HL-60 (cell line): ENCODE measurements at regions not wholly inside any gene's neighbourhood (a gene's known extent, or its start where the extent isn't known, plus 50 kb on each side); places are given as distances from the start of the nearest gene placed in this dataset.

Experiments used
- DNase-seq, 2 experiments: peaks; one replicate each; pipeline ENCODE4 v3.0.0-alpha.2; 2010 to 2020; ENCODE audit warnings: low read depth in 1 of 2, low spot score in 1 of 2
- H3K27ac ChIP-seq: fragments of 250-450 bp; sonication (Bioruptor Pico); replicated peaks from 2 replicates; pipeline ENCODE4 v1.5.1; 2020; ENCODE audit warnings: mild to moderate bottlenecking, moderate library complexity
- H3K27me3 ChIP-seq: fragments of 250-450 bp; sonication (Bioruptor Pico); 2 replicates; pipeline ENCODE4 v1.5.1; 2021; ENCODE audit warnings: mild to moderate bottlenecking, moderate library complexity; ENCODE audit not compliant: insufficient read depth, poor library complexity, severe bottlenecking
- H3K4me3 ChIP-seq: replicated peaks from 2 replicates; pipeline ENCODE4 v1.5.1; 2011; ENCODE audit warnings: mild to moderate bottlenecking, control low read depth, low read length; ENCODE audit not compliant: insufficient read depth
- GABPA ChIP-seq: IDR thresholded peaks from 2 replicates; pipeline ENCODE4 v1.6.1; 2012; ENCODE audit warnings: low read depth
- POLR2AphosphoS5 ChIP-seq: IDR thresholded peaks from 2 replicates; pipeline ENCODE4 v1.6.1; 2012; ENCODE audit warnings: low read depth
- SPI1 ChIP-seq: IDR thresholded peaks from 2 replicates; pipeline ENCODE4 v1.6.1; 2012; ENCODE audit warnings: low read depth, mild to moderate bottlenecking, borderline replicate concordance
- TF ChIP-seq, protein P1 (sequence below): IDR thresholded peaks from 2 replicates; pipeline ENCODE4 v1.6.1; 2012; ENCODE audit warnings: low read depth; ENCODE audit not compliant: insufficient replicate concordance
- TF ChIP-seq, protein P2 (sequence below): IDR thresholded peaks from one replicate; pipeline ENCODE4 v1.5.1; 2011; ENCODE audit warnings: low read length, control low read depth, inconsistent platforms; ENCODE audit not compliant: insufficient read depth

DNA sequence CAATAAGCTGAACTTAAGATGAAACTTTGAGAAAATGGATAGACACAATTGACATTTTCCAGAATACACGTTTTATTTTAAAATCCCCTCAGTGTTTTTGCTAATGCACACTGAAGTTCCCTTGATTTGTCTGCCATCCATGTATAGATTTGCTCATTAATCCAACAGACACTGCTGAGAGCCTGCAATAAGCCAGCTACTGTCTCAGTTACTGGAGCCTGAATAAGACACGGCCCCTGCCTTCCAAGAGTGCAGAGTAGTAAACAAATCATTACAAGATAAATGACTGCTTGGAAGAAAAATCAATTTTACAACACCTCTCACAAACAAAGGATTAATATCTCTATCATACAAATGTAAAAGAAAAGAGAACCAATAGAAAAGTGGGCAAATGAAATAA lies 130.1 kb downstream of the TLR5 start:
- no peak for DNase-seq
- H3K27me3 ChIP-seq: peaks cover 2% of the 10 kb centered on the region
- TF ChIP-seq, protein P1, sequence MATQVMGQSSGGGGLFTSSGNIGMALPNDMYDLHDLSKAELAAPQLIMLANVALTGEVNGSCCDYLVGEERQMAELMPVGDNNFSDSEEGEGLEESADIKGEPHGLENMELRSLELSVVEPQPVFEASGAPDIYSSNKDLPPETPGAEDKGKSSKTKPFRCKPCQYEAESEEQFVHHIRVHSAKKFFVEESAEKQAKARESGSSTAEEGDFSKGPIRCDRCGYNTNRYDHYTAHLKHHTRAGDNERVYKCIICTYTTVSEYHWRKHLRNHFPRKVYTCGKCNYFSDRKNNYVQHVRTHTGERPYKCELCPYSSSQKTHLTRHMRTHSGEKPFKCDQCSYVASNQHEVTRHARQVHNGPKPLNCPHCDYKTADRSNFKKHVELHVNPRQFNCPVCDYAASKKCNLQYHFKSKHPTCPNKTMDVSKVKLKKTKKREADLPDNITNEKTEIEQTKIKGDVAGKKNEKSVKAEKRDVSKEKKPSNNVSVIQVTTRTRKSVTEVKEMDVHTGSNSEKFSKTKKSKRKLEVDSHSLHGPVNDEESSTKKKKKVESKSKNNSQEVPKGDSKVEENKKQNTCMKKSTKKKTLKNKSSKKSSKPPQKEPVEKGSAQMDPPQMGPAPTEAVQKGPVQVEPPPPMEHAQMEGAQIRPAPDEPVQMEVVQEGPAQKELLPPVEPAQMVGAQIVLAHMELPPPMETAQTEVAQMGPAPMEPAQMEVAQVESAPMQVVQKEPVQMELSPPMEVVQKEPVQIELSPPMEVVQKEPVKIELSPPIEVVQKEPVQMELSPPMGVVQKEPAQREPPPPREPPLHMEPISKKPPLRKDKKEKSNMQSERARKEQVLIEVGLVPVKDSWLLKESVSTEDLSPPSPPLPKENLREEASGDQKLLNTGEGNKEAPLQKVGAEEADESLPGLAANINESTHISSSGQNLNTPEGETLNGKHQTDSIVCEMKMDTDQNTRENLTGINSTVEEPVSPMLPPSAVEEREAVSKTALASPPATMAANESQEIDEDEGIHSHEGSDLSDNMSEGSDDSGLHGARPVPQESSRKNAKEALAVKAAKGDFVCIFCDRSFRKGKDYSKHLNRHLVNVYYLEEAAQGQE: no peak
- TF ChIP-seq SPI1 (no peak), GABPA (no peak), POLR2AphosphoS5 (no peak)
- TF ChIP-seq, protein P2, sequence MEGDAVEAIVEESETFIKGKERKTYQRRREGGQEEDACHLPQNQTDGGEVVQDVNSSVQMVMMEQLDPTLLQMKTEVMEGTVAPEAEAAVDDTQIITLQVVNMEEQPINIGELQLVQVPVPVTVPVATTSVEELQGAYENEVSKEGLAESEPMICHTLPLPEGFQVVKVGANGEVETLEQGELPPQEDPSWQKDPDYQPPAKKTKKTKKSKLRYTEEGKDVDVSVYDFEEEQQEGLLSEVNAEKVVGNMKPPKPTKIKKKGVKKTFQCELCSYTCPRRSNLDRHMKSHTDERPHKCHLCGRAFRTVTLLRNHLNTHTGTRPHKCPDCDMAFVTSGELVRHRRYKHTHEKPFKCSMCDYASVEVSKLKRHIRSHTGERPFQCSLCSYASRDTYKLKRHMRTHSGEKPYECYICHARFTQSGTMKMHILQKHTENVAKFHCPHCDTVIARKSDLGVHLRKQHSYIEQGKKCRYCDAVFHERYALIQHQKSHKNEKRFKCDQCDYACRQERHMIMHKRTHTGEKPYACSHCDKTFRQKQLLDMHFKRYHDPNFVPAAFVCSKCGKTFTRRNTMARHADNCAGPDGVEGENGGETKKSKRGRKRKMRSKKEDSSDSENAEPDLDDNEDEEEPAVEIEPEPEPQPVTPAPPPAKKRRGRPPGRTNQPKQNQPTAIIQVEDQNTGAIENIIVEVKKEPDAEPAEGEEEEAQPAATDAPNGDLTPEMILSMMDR: no peak
- no peak overlapping the region for H3K4me3 ChIP-seq
- H3K27ac ChIP-seq: no peak overlapping the region

DNA sequence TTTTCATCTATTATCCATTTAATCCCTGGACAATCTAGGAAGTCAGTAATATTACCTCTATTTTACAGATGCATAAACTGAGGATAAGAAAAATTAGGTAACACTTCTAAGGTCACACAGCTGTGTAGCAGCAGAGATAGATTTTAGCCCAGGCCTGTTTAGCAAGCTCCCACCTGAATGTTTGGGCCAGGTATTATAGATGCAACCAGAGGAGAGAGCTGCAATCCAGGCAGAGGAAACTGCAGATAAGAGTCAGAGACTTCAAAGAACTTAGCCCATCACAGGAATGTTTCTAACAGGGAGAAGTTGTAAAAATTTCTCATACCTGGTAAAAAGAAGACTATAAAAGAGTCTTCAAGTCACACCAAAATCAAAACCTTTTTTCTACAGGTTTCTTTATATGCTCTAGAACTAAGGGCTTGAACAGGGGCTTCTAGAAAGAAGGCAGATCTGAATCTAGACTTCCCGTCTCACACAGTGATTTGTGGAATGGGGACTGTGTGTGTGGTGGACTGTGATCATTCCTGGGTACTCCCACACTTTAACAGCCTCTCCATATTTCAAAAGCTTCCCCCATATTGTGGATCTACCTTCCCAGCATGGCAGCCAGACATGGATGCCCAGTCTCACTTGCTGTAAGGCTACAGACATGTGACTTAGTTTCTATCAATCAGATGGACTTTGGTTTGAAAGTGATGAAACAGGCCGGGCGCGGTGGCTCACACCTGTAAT lies 128.7 kb downstream of the TLR5 start:
- no peak for TF ChIP-seq GABPA
- no peak for TF ChIP-seq POLR2AphosphoS5
- TF ChIP-seq, protein P2: no peak
- TF ChIP-seq SPI1: no peak
- TF ChIP-seq, protein P1: no peak
- no peak for DNase-seq
- Histone ChIP-seq H3K27me3 (no peaks in the 10 kb centered on the region), H3K4me3 (no peak overlapping the region), H3K27ac (no peak overlapping the region)

DNA sequence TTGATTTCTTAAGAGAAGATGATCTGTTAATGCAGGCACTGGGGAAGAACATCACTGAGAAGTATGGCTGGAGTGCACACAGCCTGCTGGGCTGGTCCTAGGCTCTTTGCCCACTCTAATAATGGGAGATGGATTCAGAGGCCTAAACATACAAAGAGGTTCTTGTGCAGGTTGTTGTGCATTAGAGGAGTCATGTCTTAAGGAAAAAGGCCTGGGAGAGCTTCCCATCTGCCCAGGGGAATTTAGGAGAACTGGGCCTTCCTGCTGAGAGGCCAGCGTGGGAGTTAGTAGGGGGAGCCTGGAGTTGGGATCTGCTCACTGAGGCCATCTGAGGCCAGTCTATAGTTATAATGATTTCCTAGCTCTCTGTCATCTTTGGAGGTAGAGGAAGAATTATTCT lies 126.7 kb downstream of the TLR5 start:
- no peaks in the 10 kb centered on the region for H3K27me3 ChIP-seq
- no peak for DNase-seq
- TF ChIP-seq, protein P1: no peak
- TF ChIP-seq GABPA (no peak), POLR2AphosphoS5 (no peak), SPI1 (no peak)
- TF ChIP-seq, protein P2: no peak
- H3K27ac ChIP-seq: no peak overlapping the region
- H3K4me3 ChIP-seq: no peak overlapping the region
